ENCODE measurements at regions not wholly inside any gene's neighbourhood (a gene's known extent, or its start where the extent isn't known, plus 50 kb on each side); places are given as distances from the start of the nearest gene placed in this dataset.
"Not testable (repeated sequence)": the region's sequence is repeated elsewhere in the genome, so short reads cannot be mapped to it uniquely, and the experiment has no call there.

DNA sequence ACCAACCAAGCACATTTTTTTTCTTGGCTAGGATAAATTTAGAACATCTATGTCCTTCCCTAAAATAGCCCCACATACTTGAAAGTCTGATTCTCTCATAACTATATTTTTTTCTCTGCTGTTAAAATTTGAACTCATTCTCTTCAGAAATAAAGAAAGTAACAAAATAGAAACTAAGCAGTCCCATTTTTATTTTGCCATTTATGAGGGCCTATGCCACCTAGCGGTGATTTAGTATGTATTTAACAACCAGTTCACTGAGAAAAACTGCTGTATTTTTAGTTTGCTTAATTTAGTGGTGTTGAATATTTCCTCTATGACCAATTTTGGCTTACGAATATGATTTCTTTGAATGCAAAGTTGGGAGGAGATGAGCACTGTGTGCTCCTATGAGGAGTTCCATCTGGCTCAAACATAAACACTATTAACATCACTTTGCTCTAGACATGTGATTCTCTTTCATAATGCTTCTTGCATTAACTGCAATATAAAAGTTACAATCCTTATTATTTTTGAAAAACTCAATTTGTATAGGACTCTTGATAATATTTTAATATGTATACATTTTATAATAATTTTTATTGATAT lies 116.6 kb downstream of the SYT15B start:
- H3K4me3 Mint-ChIP-seq (ENCODE audit: unreplicated experiment); H3K9me3 Mint-ChIP-seq (ENCODE audit: unreplicated experiment); CTCF ChIA-PET; H3K4me3 ChIP-seq (ENCODE audit: low read depth, low read length); H3K27me3 Mint-ChIP-seq (ENCODE audit: insufficient read depth, unreplicated experiment); H3K36me3 Mint-ChIP-seq (ENCODE audit: insufficient read depth, unreplicated experiment); H3K27me3 ChIP-seq (replicated peaks; ENCODE audit: control insufficient read depth, insufficient read depth, low read length); H3K27ac Mint-ChIP-seq (ENCODE audit: unreplicated experiment); BruUV-seq (replicated peaks); H3K9me3 ChIP-seq; H3K36me3 ChIP-seq (ENCODE audit: control insufficient read depth, insufficient read depth, low read length); intact Hi-C loops (cut with micrococcal nuclease; ENCODE audit: unreplicated experiment); H3K4me1 ChIP-seq; POLR2A ChIA-PET: not testable (repeated sequence)
- H3K4me1 Mint-ChIP-seq (ENCODE audit: low read depth, unreplicated experiment): peaks cover 12% of the 10 kb centered on the region
- TF ChIP-seq, protein P1, sequence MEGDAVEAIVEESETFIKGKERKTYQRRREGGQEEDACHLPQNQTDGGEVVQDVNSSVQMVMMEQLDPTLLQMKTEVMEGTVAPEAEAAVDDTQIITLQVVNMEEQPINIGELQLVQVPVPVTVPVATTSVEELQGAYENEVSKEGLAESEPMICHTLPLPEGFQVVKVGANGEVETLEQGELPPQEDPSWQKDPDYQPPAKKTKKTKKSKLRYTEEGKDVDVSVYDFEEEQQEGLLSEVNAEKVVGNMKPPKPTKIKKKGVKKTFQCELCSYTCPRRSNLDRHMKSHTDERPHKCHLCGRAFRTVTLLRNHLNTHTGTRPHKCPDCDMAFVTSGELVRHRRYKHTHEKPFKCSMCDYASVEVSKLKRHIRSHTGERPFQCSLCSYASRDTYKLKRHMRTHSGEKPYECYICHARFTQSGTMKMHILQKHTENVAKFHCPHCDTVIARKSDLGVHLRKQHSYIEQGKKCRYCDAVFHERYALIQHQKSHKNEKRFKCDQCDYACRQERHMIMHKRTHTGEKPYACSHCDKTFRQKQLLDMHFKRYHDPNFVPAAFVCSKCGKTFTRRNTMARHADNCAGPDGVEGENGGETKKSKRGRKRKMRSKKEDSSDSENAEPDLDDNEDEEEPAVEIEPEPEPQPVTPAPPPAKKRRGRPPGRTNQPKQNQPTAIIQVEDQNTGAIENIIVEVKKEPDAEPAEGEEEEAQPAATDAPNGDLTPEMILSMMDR (IDR thresholded peaks at IDR 0.05; ENCODE audit: insufficient read depth in 1 of 2, low read depth in 1 of 2, low read length in 1 of 2, severe bottlenecking in 1 of 2, unreplicated experiment in 1 of 2): peak; percentile 37 to 70
- DNase-seq: peak; percentile 33 to 65

DNA sequence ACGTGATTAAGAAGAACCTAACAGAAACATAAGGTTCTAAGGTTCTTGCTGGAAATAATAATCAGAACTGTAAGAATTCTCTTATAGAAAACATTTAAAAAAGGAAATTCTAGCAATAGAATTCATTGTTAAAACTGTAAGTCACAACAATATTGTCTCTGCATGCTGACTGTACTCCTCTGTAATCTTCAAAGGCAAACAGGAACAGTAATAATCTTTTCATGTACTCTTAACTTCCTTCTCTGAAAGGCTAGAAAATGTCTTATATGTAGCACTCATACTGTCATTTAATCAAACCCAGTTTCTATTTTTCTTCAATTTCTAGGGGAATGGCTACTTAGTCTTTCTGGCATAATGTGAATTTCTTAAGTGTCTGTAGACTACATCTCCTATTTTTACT lies 103.5 kb upstream of the AGAP9 start:
- CTCF ChIA-PET; H3K36me3 ChIP-seq (ENCODE audit: control insufficient read depth, insufficient read depth, low read length); H3K4me1 Mint-ChIP-seq (ENCODE audit: low read depth, unreplicated experiment); H3K27me3 ChIP-seq (replicated peaks; ENCODE audit: control insufficient read depth, insufficient read depth, low read length); H3K27ac Mint-ChIP-seq (ENCODE audit: unreplicated experiment); intact Hi-C loops (cut with micrococcal nuclease; ENCODE audit: unreplicated experiment); H3K4me3 ChIP-seq (ENCODE audit: low read depth, low read length); BruUV-seq (replicated peaks); H3K27me3 Mint-ChIP-seq (ENCODE audit: insufficient read depth, unreplicated experiment); H3K9me3 ChIP-seq; DNase-seq; H3K4me3 Mint-ChIP-seq (ENCODE audit: unreplicated experiment); H3K9me3 Mint-ChIP-seq (ENCODE audit: unreplicated experiment); H3K36me3 Mint-ChIP-seq (ENCODE audit: insufficient read depth, unreplicated experiment); H3K4me1 ChIP-seq; POLR2A ChIA-PET: not testable (repeated sequence)

DNA sequence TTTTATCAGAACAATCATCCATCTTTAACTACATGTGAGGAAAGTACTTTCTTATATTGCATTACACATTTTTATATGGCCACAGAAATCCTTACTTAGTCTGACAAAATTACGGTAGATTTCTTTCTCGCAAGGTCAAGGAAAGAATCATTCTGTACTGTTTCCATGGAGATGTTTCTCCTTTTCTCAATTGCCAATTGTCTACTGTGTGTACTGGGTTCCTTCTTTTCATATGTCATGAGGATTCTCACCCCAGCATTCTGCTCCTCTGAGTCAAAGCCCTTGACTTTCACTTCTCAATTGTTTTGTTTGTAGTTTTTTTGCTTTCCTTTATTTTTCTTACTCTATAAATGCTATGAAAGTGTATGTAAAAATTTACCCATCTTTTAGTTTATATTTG lies 99.3 kb upstream of the AGAP9 start:
- H3K27me3 Mint-ChIP-seq (ENCODE audit: insufficient read depth, unreplicated experiment); H3K36me3 Mint-ChIP-seq (ENCODE audit: insufficient read depth, unreplicated experiment); H3K27ac Mint-ChIP-seq (ENCODE audit: unreplicated experiment); H3K36me3 ChIP-seq (ENCODE audit: control insufficient read depth, insufficient read depth, low read length); DNase-seq; BruUV-seq (replicated peaks); H3K4me1 Mint-ChIP-seq (ENCODE audit: low read depth, unreplicated experiment); POLR2A ChIA-PET; CTCF ChIA-PET; H3K9me3 Mint-ChIP-seq (ENCODE audit: unreplicated experiment); H3K9me3 ChIP-seq; H3K4me3 ChIP-seq (ENCODE audit: low read depth, low read length); H3K27me3 ChIP-seq (replicated peaks; ENCODE audit: control insufficient read depth, insufficient read depth, low read length); H3K4me3 Mint-ChIP-seq (ENCODE audit: unreplicated experiment); intact Hi-C loops (cut with micrococcal nuclease; ENCODE audit: unreplicated experiment); H3K4me1 ChIP-seq: not testable (repeated sequence)

DNA sequence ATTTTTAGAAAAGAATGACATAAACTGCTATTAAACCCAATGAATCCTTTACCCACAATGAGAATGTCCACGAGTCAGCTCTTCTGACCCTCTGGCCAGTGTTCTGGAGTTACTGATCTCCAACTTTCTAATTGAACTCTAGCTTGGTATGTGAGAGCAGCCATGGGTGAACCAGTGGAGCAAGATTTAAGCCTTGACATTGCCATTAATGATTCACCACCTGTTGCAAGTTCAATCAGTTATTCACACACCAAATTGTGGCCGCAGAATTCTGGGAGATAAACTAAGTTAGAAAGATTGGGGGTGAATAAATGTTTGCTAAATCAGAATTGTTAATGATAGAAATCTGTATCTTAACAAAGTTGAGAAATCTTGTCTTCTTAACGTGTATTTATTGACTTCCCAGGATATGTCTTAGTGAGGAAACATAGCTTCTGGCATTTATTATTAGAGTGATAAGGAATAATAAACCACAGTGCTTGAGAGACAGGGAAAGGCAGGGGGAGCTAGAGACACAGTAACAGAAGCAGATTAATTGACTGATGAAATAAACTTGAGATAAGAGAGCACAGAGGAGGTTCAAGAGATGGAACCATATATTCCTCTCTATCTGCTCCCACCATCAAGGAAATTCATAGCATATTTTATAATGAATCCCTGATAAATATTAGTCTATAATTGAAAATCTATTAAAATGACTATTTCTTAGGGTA lies 96.0 kb upstream of the AGAP9 start:
- CTCF ChIA-PET: not testable (repeated sequence)

DNA sequence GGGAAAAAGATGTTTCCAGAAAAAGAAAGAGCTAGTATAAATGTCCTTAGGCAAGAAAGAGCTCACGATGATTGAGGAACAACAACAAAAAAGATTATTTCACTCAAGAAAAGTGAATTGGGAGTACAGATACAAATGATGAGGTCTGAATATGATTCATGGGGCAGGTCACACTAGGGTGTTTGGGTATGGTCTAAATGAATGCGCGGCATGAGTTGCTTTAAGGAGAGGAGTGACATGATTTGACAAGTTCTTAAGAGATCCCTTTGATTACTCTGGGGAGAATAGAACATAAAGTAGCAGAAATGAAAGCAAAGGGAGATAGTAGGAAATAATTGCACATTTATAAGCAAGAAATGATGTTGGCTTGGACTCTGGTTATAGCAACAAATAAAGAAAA lies 85.9 kb upstream of the AGAP9 start:
- H3K4me3 ChIP-seq (ENCODE audit: low read depth, low read length); H3K4me3 Mint-ChIP-seq (ENCODE audit: unreplicated experiment); CTCF ChIA-PET; H3K36me3 Mint-ChIP-seq (ENCODE audit: insufficient read depth, unreplicated experiment); H3K9me3 Mint-ChIP-seq (ENCODE audit: unreplicated experiment); H3K36me3 ChIP-seq (ENCODE audit: control insufficient read depth, insufficient read depth, low read length); DNase-seq; H3K4me1 Mint-ChIP-seq (ENCODE audit: low read depth, unreplicated experiment); H3K27me3 ChIP-seq (replicated peaks; ENCODE audit: control insufficient read depth, insufficient read depth, low read length); BruUV-seq (replicated peaks); H3K27me3 Mint-ChIP-seq (ENCODE audit: insufficient read depth, unreplicated experiment); H3K4me1 ChIP-seq; H3K9me3 ChIP-seq; H3K27ac Mint-ChIP-seq (ENCODE audit: unreplicated experiment); POLR2A ChIA-PET; intact Hi-C loops (cut with micrococcal nuclease; ENCODE audit: unreplicated experiment): not testable (repeated sequence)

More for the DNA sequence above, 96.0 kb upstream of the AGAP9 start:
- BruUV-seq (replicated peaks); H3K9me3 ChIP-seq; H3K27ac Mint-ChIP-seq (ENCODE audit: unreplicated experiment); H3K27me3 ChIP-seq (replicated peaks; ENCODE audit: control insufficient read depth, insufficient read depth, low read length); H3K4me3 ChIP-seq (ENCODE audit: low read depth, low read length); intact Hi-C loops (cut with micrococcal nuclease; ENCODE audit: unreplicated experiment); H3K27me3 Mint-ChIP-seq (ENCODE audit: insufficient read depth, unreplicated experiment); H3K9me3 Mint-ChIP-seq (ENCODE audit: unreplicated experiment); H3K36me3 Mint-ChIP-seq (ENCODE audit: insufficient read depth, unreplicated experiment); H3K4me1 ChIP-seq; H3K4me1 Mint-ChIP-seq (ENCODE audit: low read depth, unreplicated experiment); H3K36me3 ChIP-seq (ENCODE audit: control insufficient read depth, insufficient read depth, low read length); POLR2A ChIA-PET: not testable (repeated sequence)
- TF ChIP-seq, protein P1 (IDR thresholded peaks at IDR 0.05; ENCODE audit: insufficient read depth in 1 of 2, low read depth in 1 of 2, low read length in 1 of 2, severe bottlenecking in 1 of 2, unreplicated experiment in 1 of 2): peak; percentile 16 to 33
- DNase-seq: peak; percentile 59 to 60
- H3K4me3 Mint-ChIP-seq (ENCODE audit: unreplicated experiment): peak overlapping the region; percentile 50

Data from Caco-2 (cell line).